ENCODE measurements at regions not wholly inside any gene's neighbourhood (a gene's known extent, or its start where the extent isn't known, plus 50 kb on each side); places are given as distances from the start of the nearest gene placed in this dataset.

- Mint-ChIP-seq H3K9me3 (no peaks in the 10 kb centered on the region), H3K4me1 (no peaks in the 10 kb centered on the region), H3K4me3 (no peak overlapping the region), H3K27me3 (no peaks in the 10 kb centered on the region), H3K27ac (no peak overlapping the region), H3K36me3 (no peaks in the 10 kb centered on the region)
- ATAC-seq, result no peak
These were observed 223.1 kb downstream of the RBM43 start for GRCh38 chr2:151038516-151038915.

- no peaks in the 10 kb centered on the region for H3K4me1 Mint-ChIP-seq
- ATAC-seq, result no peak
- H3K9me3 Mint-ChIP-seq, result no peaks in the 10 kb centered on the region
- H3K4me3 Mint-ChIP-seq, result no peak overlapping the region
- no peak overlapping the region for H3K27ac Mint-ChIP-seq
- H3K27me3 Mint-ChIP-seq, result no peaks in the 10 kb centered on the region
- H3K36me3 Mint-ChIP-seq, result no peaks in the 10 kb centered on the region
These were observed 224.2 kb downstream of the RBM43 start for GRCh38 chr2:151037434-151037833.

- H3K27ac Mint-ChIP-seq, result no peak overlapping the region
These were observed 228.1 kb downstream of the RBM43 start for GRCh38 chr2:151033271-151034248.

DNA sequence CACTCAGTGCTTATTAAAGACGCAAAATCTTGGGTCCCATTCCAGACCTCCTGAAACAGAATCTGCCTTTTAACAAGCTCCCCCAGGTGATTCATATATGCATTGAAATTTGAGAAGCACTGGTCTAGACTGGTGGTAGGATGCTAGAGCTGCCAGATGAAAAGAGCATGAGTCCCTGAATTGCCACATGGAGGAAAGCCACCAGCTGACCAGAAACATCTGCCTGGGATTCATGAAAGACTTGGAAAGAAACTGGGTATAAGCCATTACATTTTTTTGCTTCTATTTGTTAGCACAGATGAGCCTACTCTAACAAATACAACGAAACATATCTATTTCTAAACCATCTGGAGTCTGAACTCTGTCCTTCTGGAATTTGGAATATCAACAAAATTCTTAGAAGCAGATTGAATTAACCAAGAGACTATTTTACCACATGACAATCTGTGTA, 228.9 kb downstream of the RBM43 start:
- H3K27ac Mint-ChIP-seq, result no peak overlapping the region
- H3K27me3 Mint-ChIP-seq, result no peaks in the 10 kb centered on the region

More at GRCh38 chr2:151033271-151034248, 228.1 kb downstream of the RBM43 start:
- Mint-ChIP-seq H3K9me3 (no peaks in the 10 kb centered on the region), H3K4me3 (no peak overlapping the region), H3K36me3 (no peaks in the 10 kb centered on the region), H3K27me3 (no peaks in the 10 kb centered on the region), H3K4me1 (no peaks in the 10 kb centered on the region)
- ATAC-seq, result no peak

GRCh38 chr2:151030663-151031230, 230.9 kb downstream of the RBM43 start:
- Mint-ChIP-seq H3K36me3 (no peaks in the 10 kb centered on the region), H3K4me3 (no peak overlapping the region), H3K4me1 (no peaks in the 10 kb centered on the region), H3K9me3 (no peaks in the 10 kb centered on the region), H3K27ac (no peak overlapping the region), H3K27me3 (no peaks in the 10 kb centered on the region)
- no peak for ATAC-seq

More for the DNA sequence above, 228.9 kb downstream of the RBM43 start:
- no peak for ATAC-seq
- no peaks in the 10 kb centered on the region for H3K4me1 Mint-ChIP-seq
- no peak overlapping the region for H3K4me3 Mint-ChIP-seq
- H3K36me3 Mint-ChIP-seq, result no peaks in the 10 kb centered on the region
- H3K9me3 Mint-ChIP-seq, result no peaks in the 10 kb centered on the region

GRCh38 chr2:151029406-151030157, 232.1 kb downstream of the RBM43 start:
- no peak for ATAC-seq
- H3K9me3 Mint-ChIP-seq, result no peaks in the 10 kb centered on the region
- H3K27ac Mint-ChIP-seq, result no peak overlapping the region
- H3K4me1 Mint-ChIP-seq, result no peaks in the 10 kb centered on the region
- no peaks in the 10 kb centered on the region for H3K36me3 Mint-ChIP-seq
- H3K4me3 Mint-ChIP-seq, result no peak overlapping the region
- no peaks in the 10 kb centered on the region for H3K27me3 Mint-ChIP-seq

- Mint-ChIP-seq H3K27ac (no peak overlapping the region), H3K27me3 (no peaks in the 10 kb centered on the region), H3K36me3 (no peaks in the 10 kb centered on the region), H3K9me3 (no peaks in the 10 kb centered on the region), H3K4me1 (no peaks in the 10 kb centered on the region), H3K4me3 (no peak overlapping the region)
- ATAC-seq, result no peak
These were observed 232.9 kb downstream of the RBM43 start for GRCh38 chr2:151028691-151029176.

- no peak for ATAC-seq
- Mint-ChIP-seq H3K36me3 (no peaks in the 10 kb centered on the region), H3K27me3 (peaks cover 13% of the 10 kb centered on the region), H3K4me1 (no peaks in the 10 kb centered on the region), H3K27ac (no peak overlapping the region), H3K9me3 (no peaks in the 10 kb centered on the region), H3K4me3 (no peak overlapping the region)
These were observed 234.5 kb downstream of the RBM43 start for GRCh38 chr2:151027151-151027550.

- Mint-ChIP-seq H3K9me3 (no peaks in the 10 kb centered on the region), H3K27me3 (peaks cover 13% of the 10 kb centered on the region), H3K4me1 (no peaks in the 10 kb centered on the region), H3K36me3 (no peaks in the 10 kb centered on the region), H3K4me3 (no peak overlapping the region), H3K27ac (no peak overlapping the region)
- ATAC-seq, result no peak
These were observed 235.8 kb downstream of the RBM43 start for GRCh38 chr2:151025816-151026215.

GRCh38 chr2:151024696-151025251, 236.9 kb downstream of the RBM43 start:
- H3K4me1 Mint-ChIP-seq, result no peaks in the 10 kb centered on the region
- H3K27me3 Mint-ChIP-seq, result peaks cover 18% of the 10 kb centered on the region
- no peak overlapping the region for H3K27ac Mint-ChIP-seq
- no peaks in the 10 kb centered on the region for H3K36me3 Mint-ChIP-seq
- ATAC-seq, result no peak
- H3K9me3 Mint-ChIP-seq, result no peaks in the 10 kb centered on the region
- no peak overlapping the region for H3K4me3 Mint-ChIP-seq

- peaks cover 21% of the 10 kb centered on the region for H3K27me3 Mint-ChIP-seq
- no peaks in the 10 kb centered on the region for H3K4me1 Mint-ChIP-seq
- H3K27ac Mint-ChIP-seq, result no peak overlapping the region
- H3K4me3 Mint-ChIP-seq, result no peak overlapping the region
- H3K36me3 Mint-ChIP-seq, result no peaks in the 10 kb centered on the region
- peaks cover 4% of the 10 kb centered on the region for H3K9me3 Mint-ChIP-seq
- no peak for ATAC-seq
These were observed 239.8 kb downstream of the RBM43 start for GRCh38 chr2:151021747-151022452.

DNA sequence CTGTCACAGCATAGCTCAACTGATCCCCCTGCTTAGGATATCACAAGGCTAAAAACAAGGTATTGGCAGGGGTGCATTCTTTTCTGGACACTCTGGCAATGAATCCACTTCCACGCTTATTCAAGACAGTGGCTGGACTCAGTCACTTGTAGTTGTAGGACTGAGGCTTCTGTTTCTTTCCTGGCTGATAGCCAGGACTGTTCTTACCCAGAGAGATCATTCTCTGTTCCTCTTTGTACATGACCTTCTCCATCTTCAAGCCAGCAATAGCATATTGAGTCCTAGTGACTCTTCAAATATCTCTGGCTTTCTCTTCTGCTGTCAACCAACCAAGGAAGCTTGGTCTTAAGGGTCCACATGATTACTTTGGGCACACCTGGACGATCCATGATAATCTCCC, 241.3 kb downstream of the RBM43 start:
- H3K9me3 Mint-ChIP-seq, result peaks cover 4% of the 10 kb centered on the region
- no peaks in the 10 kb centered on the region for H3K4me1 Mint-ChIP-seq
- peaks cover 21% of the 10 kb centered on the region for H3K27me3 Mint-ChIP-seq
- H3K4me3 Mint-ChIP-seq, result no peak overlapping the region
- H3K27ac Mint-ChIP-seq, result no peak overlapping the region
- H3K36me3 Mint-ChIP-seq, result no peaks in the 10 kb centered on the region
- peak; percentile 77 for ATAC-seq

GRCh38 chr2:151009437-151010175, 252.1 kb downstream of the RBM43 start:
- no peak overlapping the region for H3K4me3 Mint-ChIP-seq
- no peak overlapping the region for H3K27ac Mint-ChIP-seq
- H3K27me3 Mint-ChIP-seq, result no peaks in the 10 kb centered on the region
- ATAC-seq, result no peak
- H3K4me1 Mint-ChIP-seq, result no peaks in the 10 kb centered on the region
- no peaks in the 10 kb centered on the region for H3K36me3 Mint-ChIP-seq
- H3K9me3 Mint-ChIP-seq, result no peaks in the 10 kb centered on the region

GRCh38 chr2:151007365-151007764, 254.3 kb downstream of the RBM43 start:
- no peaks in the 10 kb centered on the region for H3K27me3 Mint-ChIP-seq
- H3K4me3 Mint-ChIP-seq, result no peak overlapping the region
- no peaks in the 10 kb centered on the region for H3K9me3 Mint-ChIP-seq
- H3K27ac Mint-ChIP-seq, result no peak overlapping the region
- no peaks in the 10 kb centered on the region for H3K4me1 Mint-ChIP-seq
- H3K36me3 Mint-ChIP-seq, result no peaks in the 10 kb centered on the region
- no peak for ATAC-seq

Data from stimulated activated memory B cell treated with anti-CD40 and anti-IgM and Interleukin-4, amounts not matched to agents 10 μg/mL and 1 μg/mL and 100 μg/mL, for 72 hours (primary cell).